ENCODE measurements at regions not wholly inside any gene's neighbourhood (a gene's known extent, or its start where the extent isn't known, plus 50 kb on each side); places are given as distances from the start of the nearest gene placed in this dataset.

DNA sequence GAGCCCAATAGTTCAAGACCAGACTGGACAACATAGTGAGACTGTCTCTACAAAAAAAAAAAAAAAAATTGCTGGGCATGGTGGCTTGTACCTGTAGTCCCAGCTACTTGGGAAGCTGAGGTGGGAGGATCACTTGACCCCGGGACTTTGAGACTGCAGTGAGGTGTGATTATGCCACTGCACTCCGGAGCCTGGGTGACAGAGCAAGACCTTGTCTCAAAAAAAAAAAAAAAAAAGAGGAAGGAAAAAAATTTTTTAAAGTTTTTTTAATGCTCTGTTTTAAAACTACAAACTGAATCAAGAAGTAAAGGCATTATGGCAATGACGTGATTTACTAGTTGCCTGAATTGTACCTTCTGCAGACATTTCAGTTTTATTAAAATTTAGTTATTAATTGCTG lies 54.5 kb upstream of the ZDBF2 start:
- no peaks in the 10 kb centered on the region for H3K4me1 ChIP-seq (ENCODE audit: control insufficient read depth, insufficient read depth, low read length)
- ChIA-PET RAD21 (ENCODE audit: unreplicated experiment) (no interaction called here), POLR2A (interaction anchor here (0.7 kb wide), 1 partner anchor 1306 kb away, joined by 3 read pairs; no protein-coding TSS in a partner anchor), CTCF (interaction anchor here (0.8 to 1.9 kb wide), 2 partner anchors 16 to 61 kb away, joined by 3 to 7 read pairs; no protein-coding TSS in a partner anchor), SMC1A (ENCODE audit: uncharacterized antibody, unreplicated experiment) (no interaction called here)
- no peaks in the 10 kb centered on the region for H3K27me3 ChIP-seq (replicated peaks in 1 of 2; ENCODE audit: control insufficient read depth in 2 of 2, insufficient read depth in 2 of 2, low read length in 1 of 2)
- 27% methylated on average over 2 of the region's 3 CpGs for WGBS (ENCODE audit: insufficient coverage, insufficient replicate concordance, low lambda C conversion rate, missing lambda C conversion rate)
- no peaks in the 10 kb centered on the region for H3K9me3 ChIP-seq (replicated peaks; ENCODE audit: control insufficient read depth, insufficient read depth, low read length)
- intact Hi-C loops (cut with micrococcal nuclease; ENCODE audit: unreplicated experiment): no loop called here
- H3K27ac ChIP-seq (ENCODE audit: control insufficient read depth, insufficient read depth): no peak overlapping the region
- H3K4me3 ChIP-seq: no peak overlapping the region
- no peak overlapping the region for H3K9ac ChIP-seq (ENCODE audit: control insufficient read depth, insufficient read depth, low read length)
- no peak for DNase-seq (ENCODE audit: low read depth, low spot score)
- BruUV-seq (replicated peaks): no TSS peak
- no peaks in the 10 kb centered on the region for H3K79me2 ChIP-seq (ENCODE audit: control insufficient read depth, insufficient read depth, low read length)
- no peak overlapping the region for H3K4me2 ChIP-seq (ENCODE audit: control insufficient read depth, insufficient read depth)
- H4K20me1 ChIP-seq (ENCODE audit: control insufficient read depth, insufficient read depth): no peaks in the 10 kb centered on the region
- H3K36me3 ChIP-seq (ENCODE audit: control insufficient read depth in 2 of 2, insufficient read depth in 2 of 2, low read length in 1 of 2): no peaks in the 10 kb centered on the region
- in situ Hi-C loops (cut with MboI): no loop called here
- TF ChIP-seq TCF7 (IDR thresholded peaks at IDR 0.05; ENCODE audit: borderline replicate concordance): no peak
- peak; percentile 33; the same call in 1 of the 3 replicates for ATAC-seq
- FAIRE-seq: no peak
- no peak overlapping the region for H2AFZ ChIP-seq (ENCODE audit: control insufficient read depth, low read depth, low read length)

DNA sequence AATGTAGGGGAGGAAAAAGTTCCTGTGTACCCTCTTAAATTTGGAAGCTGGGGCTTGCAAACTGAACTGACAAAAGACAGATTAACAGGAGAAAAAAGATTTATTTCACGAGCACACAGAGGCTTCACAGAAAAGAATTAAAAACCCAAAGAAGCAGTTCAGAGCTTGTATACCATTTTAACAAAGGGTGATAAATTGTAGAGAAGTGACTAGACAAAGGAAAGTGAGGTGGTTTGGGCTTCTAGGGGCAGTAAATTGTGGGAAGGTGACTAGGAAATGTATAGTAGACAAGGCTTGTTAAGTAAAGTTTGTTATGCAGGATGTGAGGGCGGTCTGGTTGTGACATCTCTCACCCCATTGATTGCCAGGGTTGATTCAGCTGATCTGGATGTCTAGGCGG lies 53.5 kb upstream of the ZDBF2 start:
- no TSS peak for BruUV-seq (replicated peaks)
- ATAC-seq (no peak), FAIRE-seq (no peak), DNase-seq (ENCODE audit: low read depth, low spot score) (no peak)
- H3K9ac ChIP-seq (ENCODE audit: control insufficient read depth, insufficient read depth, low read length): no peak overlapping the region
- RAD21 ChIA-PET (ENCODE audit: unreplicated experiment): no interaction called here
- no peaks in the 10 kb centered on the region for H3K27me3 ChIP-seq (replicated peaks in 1 of 2; ENCODE audit: control insufficient read depth in 2 of 2, insufficient read depth in 2 of 2, low read length in 1 of 2)
- no peak overlapping the region for H2AFZ ChIP-seq (ENCODE audit: control insufficient read depth, low read depth, low read length)
- no peak overlapping the region for H3K27ac ChIP-seq (ENCODE audit: control insufficient read depth, insufficient read depth)
- POLR2A ChIA-PET: interaction anchor here (0.8 kb wide), 1 partner anchor 41 kb away, joined by 3 read pairs; no protein-coding TSS in a partner anchor
- no peaks in the 10 kb centered on the region for H4K20me1 ChIP-seq (ENCODE audit: control insufficient read depth, insufficient read depth)
- SMC1A ChIA-PET (ENCODE audit: uncharacterized antibody, unreplicated experiment): interaction anchor here (1.5 kb wide), 1 partner anchor 56 kb away, joined by 3 read pairs; no protein-coding TSS in a partner anchor
- TF ChIP-seq JUNB (IDR thresholded peaks at IDR 0.05) (no peak), HDAC2 (IDR thresholded peaks at IDR 0.05) (no peak), HDGF (IDR thresholded peaks at IDR 0.05) (no peak)
- no peaks in the 10 kb centered on the region for H3K36me3 ChIP-seq (ENCODE audit: control insufficient read depth in 2 of 2, insufficient read depth in 2 of 2, low read length in 1 of 2)
- intact Hi-C loops (cut with micrococcal nuclease; ENCODE audit: unreplicated experiment): no loop called here
- peaks cover 8% of the 10 kb centered on the region for H3K4me1 ChIP-seq (ENCODE audit: control insufficient read depth, insufficient read depth, low read length)
- H3K9me3 ChIP-seq (replicated peaks; ENCODE audit: control insufficient read depth, insufficient read depth, low read length): no peaks in the 10 kb centered on the region
- in situ Hi-C loops (cut with MboI): no loop called here
- no peak overlapping the region for H3K4me3 ChIP-seq
- CTCF ChIA-PET: no interaction called here
- H3K4me2 ChIP-seq (ENCODE audit: control insufficient read depth, insufficient read depth): no peak overlapping the region
- H3K79me2 ChIP-seq (ENCODE audit: control insufficient read depth, insufficient read depth, low read length): no peaks in the 10 kb centered on the region
- 27% methylated on average over 3 of the region's 3 CpGs for WGBS (ENCODE audit: insufficient coverage, insufficient replicate concordance, low lambda C conversion rate, missing lambda C conversion rate)
